K562 (cell line): ENCODE measurements at regions not wholly inside any gene's neighbourhood (a gene's known extent, or its start where the extent isn't known, plus 50 kb on each side); places are given as distances from the start of the nearest gene placed in this dataset.
"Not testable (repeated sequence)": the region's sequence is repeated elsewhere in the genome, so short reads cannot be mapped to it uniquely, and the experiment has no call there.

ENCODE experiments used
- JUN ChIP-seq, 2 experiments: sonication (generic) in 1 of 2; formaldehyde crosslinking in 1 of 2; IDR thresholded peaks; 2 replicates each; pipeline versions ENCODE4 v1.6.1 to v1.8.0; 2012 to 2022; ENCODE audit warnings: borderline replicate concordance in 2 of 2, mild to moderate bottlenecking in 2 of 2, improper control_type of control experiment in 1 of 2, low read depth in 1 of 2, low read length in 1 of 2, missing genetic modification reagents in 1 of 2
- MLX ChIP-seq, 2 experiments: fragments of 450-650 bp in 1 of 2; sonication (generic) in 1 of 2; formaldehyde crosslinking; conservative IDR thresholded peaks; 2 replicates each; pipeline versions ENCODE4 v1.4.0 to v1.8.1; 2020 to 2022; ENCODE audit warnings: mild to moderate bottlenecking in 1 of 2, missing genetic modification reagents in 1 of 2

- not testable (repeated sequence) for TF ChIP-seq MLX (CRISPR knock-in tag; conservative IDR thresholded peaks at IDR 0.05); JUN (IDR thresholded peaks at IDR 0.05; ENCODE audit: borderline replicate concordance, low read depth, low read length); JUN (CRISPR knock-in tag; IDR thresholded peaks at IDR 0.05; ENCODE audit: borderline replicate concordance)
These were observed 117.7 kb downstream of the FAM72C start for GRCh38 chr1:143854069-143854468.
